OCI-LY7 (cell line): ENCODE measurements at regions not wholly inside any gene's neighbourhood (a gene's known extent, or its start where the extent isn't known, plus 50 kb on each side); places are given as distances from the start of the nearest gene placed in this dataset.

ENCODE experiments used
- BruUV-seq: library from RNA; stranded (reverse); fragments of 400-500 nt; replicated peaks from 2 replicates; lab custom pipeline; 2021; lab: Mats Ljungman, UMichigan
- CTCF ChIA-PET: fragments of 300-600 bp; sonication (Branson Sonifier 250); formaldehyde crosslinking; loops from one replicate; lab custom pipeline; 2022; ENCODE audit warnings: antibody characterized with exemption; ENCODE audit not compliant: unreplicated experiment; lab: Charles Lee
- POLR2A ChIA-PET: fragments of 300-600 bp; sonication (Branson Sonifier 250); formaldehyde crosslinking; loops from one replicate; lab custom pipeline; 2022; ENCODE audit warnings: antibody characterized with exemption; lab: Charles Lee
- DNase-seq: peaks from one replicate; pipeline ENCODE4 v3.0.0-alpha.2; 2015; ENCODE audit warnings: low spot score
- H2AFZ ChIP-seq: fragments of 200-600 bp; sonication (generic), shearing (Covaris generic); 2 replicates; pipeline ENCODE4 v1.6.1; 2014; ENCODE audit warnings: mild to moderate bottlenecking, antibody characterized with exemption, low read length, moderate library complexity
- H3K27ac ChIP-seq: fragments of 200-600 bp; sonication (generic); 2 replicates; pipeline ENCODE4 v1.5.1; 2014; ENCODE audit warnings: mixed run types, low read depth, mild to moderate bottlenecking, moderate library complexity, low read length, inconsistent platforms; ENCODE audit not compliant: poor library complexity, severe bottlenecking
- H3K36me3 ChIP-seq: fragments of 200-600 bp; sonication (generic); 2 replicates; pipeline ENCODE4 v1.6.1; 2014; ENCODE audit warnings: mild to moderate bottlenecking, antibody characterized with exemption, low read length, moderate library complexity, mixed read lengths; ENCODE audit not compliant: insufficient read depth
- H3K4me1 ChIP-seq: fragments of 200-600 bp; sonication (generic); 2 replicates; pipeline ENCODE4 v1.5.1; 2014; ENCODE audit warnings: mild to moderate bottlenecking, low read length; ENCODE audit not compliant: insufficient read depth, poor library complexity, severe bottlenecking
- H3K4me2 ChIP-seq: fragments of 200-600 bp; sonication (generic); 2 replicates; pipeline ENCODE4 v1.6.1; 2014; ENCODE audit warnings: mild to moderate bottlenecking, low read length
- H3K4me3 ChIP-seq: fragments of 200-600 bp; sonication (generic); 2 replicates; pipeline ENCODE4 v1.5.1; 2014; ENCODE audit warnings: mild to moderate bottlenecking, low read depth, low read length; ENCODE audit not compliant: poor library complexity, severe bottlenecking
- H3K79me2 ChIP-seq: fragments of 200-600 bp; sonication (generic); 2 replicates; pipeline ENCODE4 v1.6.1; 2016; ENCODE audit warnings: low read depth, mild to moderate bottlenecking, low read length, moderate library complexity, mixed read lengths; ENCODE audit not compliant: insufficient read depth
- H3K9me2 ChIP-seq: fragments of 200-600 bp; sonication (generic); 2 replicates; pipeline ENCODE4 v1.6.1; 2016; ENCODE audit warnings: mild to moderate bottlenecking, low read length, mixed read lengths; ENCODE audit not compliant: insufficient read depth
- H3K9me3 ChIP-seq: fragments of 200-600 bp; sonication (generic); 2 replicates; pipeline ENCODE4 v1.6.1; 2014; ENCODE audit warnings: mild to moderate bottlenecking, mixed run types, low read length, mixed read lengths
- H4K20me1 ChIP-seq: fragments of 200-600 bp; sonication (generic); 2 replicates; pipeline ENCODE4 v1.6.1; 2014; ENCODE audit warnings: mild to moderate bottlenecking, antibody characterized with exemption, low read length, moderate library complexity, mixed read lengths; ENCODE audit not compliant: insufficient read depth
- EZH2phosphoT487 ChIP-seq: fragments of 200-600 bp; sonication (generic); IDR thresholded peaks from 2 replicates; pipeline ENCODE4 v1.6.1; 2018; ENCODE audit warnings: low read depth, borderline replicate concordance, mild to moderate bottlenecking, mixed run types, antibody characterized with exemption, low read length, moderate library complexity, mixed read lengths
- intact Hi-C: fragments of 100-400 bp; cut with micrococcal nuclease; formaldehyde crosslinking; loops from one replicate; pipeline ENCODE4 v1.10.0; 2022; ENCODE audit not compliant: unreplicated experiment
- TF ChIP-seq, protein P1 (sequence below): fragments of 200-600 bp; sonication (generic); conservative IDR thresholded peaks from 2 replicates; pipeline ENCODE4 v1.5.1; 2014; ENCODE audit warnings: mild to moderate bottlenecking, antibody characterized with exemption, low read length, moderate library complexity, mixed read lengths

DNA sequence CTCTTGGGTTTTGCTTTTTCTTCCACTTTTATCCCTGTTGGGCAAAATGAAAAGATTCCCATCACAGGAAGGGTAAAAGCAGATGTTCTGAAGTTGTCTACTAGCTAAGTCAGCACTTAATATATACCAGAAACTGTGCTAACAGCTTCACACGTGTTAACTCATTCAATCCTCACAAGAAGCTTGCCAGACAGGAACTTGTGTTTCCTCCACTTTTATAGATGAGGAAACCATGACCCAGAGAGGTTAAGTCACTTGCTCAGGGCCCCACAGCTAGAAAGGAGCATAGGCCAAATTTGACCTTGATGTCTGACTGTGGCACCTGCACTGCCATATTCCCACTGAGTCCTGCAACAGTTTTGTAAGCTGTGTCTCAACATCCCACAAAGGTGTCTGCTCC lies 76.8 kb upstream of the EPC2 start:
- no TSS peak for BruUV-seq
- DNase-seq: no peak
- intact Hi-C loops: no loop called here
- H3K27ac ChIP-seq: no peak overlapping the region
- ChIA-PET POLR2A (interaction anchor here (0.6 to 1.4 kb wide), 3 partner anchors 9 to 11 kb away, joined by 3 read pairs; no protein-coding TSS in a partner anchor), CTCF (no interaction called here)
- no peaks in the 10 kb centered on the region for H4K20me1 ChIP-seq
- H3K9me3 ChIP-seq: no peaks in the 10 kb centered on the region
- no peak overlapping the region for H3K4me3 ChIP-seq
- no peaks in the 10 kb centered on the region for H3K4me1 ChIP-seq
- no peaks in the 10 kb centered on the region for H3K9me2 ChIP-seq
- H2AFZ ChIP-seq: no peak overlapping the region
- TF ChIP-seq EZH2phosphoT487: no peak
- TF ChIP-seq, protein P1, sequence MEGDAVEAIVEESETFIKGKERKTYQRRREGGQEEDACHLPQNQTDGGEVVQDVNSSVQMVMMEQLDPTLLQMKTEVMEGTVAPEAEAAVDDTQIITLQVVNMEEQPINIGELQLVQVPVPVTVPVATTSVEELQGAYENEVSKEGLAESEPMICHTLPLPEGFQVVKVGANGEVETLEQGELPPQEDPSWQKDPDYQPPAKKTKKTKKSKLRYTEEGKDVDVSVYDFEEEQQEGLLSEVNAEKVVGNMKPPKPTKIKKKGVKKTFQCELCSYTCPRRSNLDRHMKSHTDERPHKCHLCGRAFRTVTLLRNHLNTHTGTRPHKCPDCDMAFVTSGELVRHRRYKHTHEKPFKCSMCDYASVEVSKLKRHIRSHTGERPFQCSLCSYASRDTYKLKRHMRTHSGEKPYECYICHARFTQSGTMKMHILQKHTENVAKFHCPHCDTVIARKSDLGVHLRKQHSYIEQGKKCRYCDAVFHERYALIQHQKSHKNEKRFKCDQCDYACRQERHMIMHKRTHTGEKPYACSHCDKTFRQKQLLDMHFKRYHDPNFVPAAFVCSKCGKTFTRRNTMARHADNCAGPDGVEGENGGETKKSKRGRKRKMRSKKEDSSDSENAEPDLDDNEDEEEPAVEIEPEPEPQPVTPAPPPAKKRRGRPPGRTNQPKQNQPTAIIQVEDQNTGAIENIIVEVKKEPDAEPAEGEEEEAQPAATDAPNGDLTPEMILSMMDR: no peak
- no peak overlapping the region for H3K4me2 ChIP-seq
- H3K36me3 ChIP-seq: no peaks in the 10 kb centered on the region
- H3K79me2 ChIP-seq: no peaks in the 10 kb centered on the region

DNA sequence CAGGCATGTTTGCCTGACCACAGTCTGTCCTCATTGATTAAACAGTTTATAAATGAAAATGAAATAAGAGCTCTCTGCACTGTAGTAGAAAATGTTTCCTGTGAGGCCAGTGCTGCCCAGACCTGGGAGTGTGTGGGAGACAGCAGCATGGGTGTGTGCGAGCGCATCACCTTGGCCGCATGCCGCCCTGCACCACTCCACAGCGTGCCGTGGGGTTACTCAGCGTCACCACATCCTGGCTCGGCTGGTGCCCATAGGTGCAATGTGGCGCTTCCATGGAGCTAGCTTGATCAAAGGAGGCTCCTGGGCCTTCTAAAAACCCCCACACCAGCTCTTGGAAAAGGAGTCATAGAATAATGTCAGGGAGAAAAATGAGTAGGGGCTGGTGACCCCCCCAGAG lies 76.0 kb upstream of the EPC2 start:
- Histone ChIP-seq H3K36me3 (no peaks in the 10 kb centered on the region), H3K27ac (no peak overlapping the region), H3K4me1 (no peaks in the 10 kb centered on the region), H2AFZ (no peak overlapping the region), H3K79me2 (no peaks in the 10 kb centered on the region), H3K9me2 (no peaks in the 10 kb centered on the region), H3K4me3 (no peak overlapping the region), H3K4me2 (no peak overlapping the region), H3K9me3 (no peaks in the 10 kb centered on the region), H4K20me1 (no peaks in the 10 kb centered on the region)
- intact Hi-C loops: no loop called here
- ChIA-PET POLR2A (interaction anchor here (1.4 kb wide), 1 partner anchor 8 kb away, joined by 3 read pairs; no protein-coding TSS in a partner anchor), CTCF (no interaction called here)
- no TSS peak for BruUV-seq
- no peak for DNase-seq
- TF ChIP-seq, protein P1: no peak
- TF ChIP-seq EZH2phosphoT487: no peak

DNA sequence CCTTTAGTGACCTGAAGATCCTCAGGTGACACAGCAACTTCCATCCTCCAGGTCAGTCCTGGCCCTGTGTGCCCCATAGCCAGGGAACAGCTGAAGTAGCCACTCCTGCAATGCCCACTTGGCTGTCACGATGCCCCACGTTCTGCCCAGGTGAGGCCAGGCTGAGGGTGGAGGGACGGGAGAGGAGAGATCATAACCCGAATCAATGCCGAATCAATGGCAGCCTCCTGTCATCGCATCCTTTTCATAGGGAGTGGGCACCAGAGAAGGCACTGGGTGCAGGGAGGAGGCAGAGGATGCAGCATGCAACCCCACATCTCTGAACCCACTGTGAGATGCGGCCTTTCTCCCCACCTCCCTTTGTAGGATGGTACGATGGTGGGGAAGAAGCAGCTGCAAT lies 75.3 kb upstream of the EPC2 start:
- intact Hi-C loops: no loop called here
- no peaks in the 10 kb centered on the region for H3K4me1 ChIP-seq
- no peak for DNase-seq
- no peaks in the 10 kb centered on the region for H3K36me3 ChIP-seq
- no peak overlapping the region for H2AFZ ChIP-seq
- H3K4me3 ChIP-seq: no peak overlapping the region
- H3K79me2 ChIP-seq: no peaks in the 10 kb centered on the region
- no TSS peak for BruUV-seq
- H3K4me2 ChIP-seq: no peak overlapping the region
- H3K9me2 ChIP-seq: no peaks in the 10 kb centered on the region
- H4K20me1 ChIP-seq: no peaks in the 10 kb centered on the region
- H3K27ac ChIP-seq: no peak overlapping the region
- POLR2A ChIA-PET: no interaction called here
- CTCF ChIA-PET: no interaction called here
- no peaks in the 10 kb centered on the region for H3K9me3 ChIP-seq
- no peak for TF ChIP-seq EZH2phosphoT487
- TF ChIP-seq, protein P1: no peak
